SK-N-SH (cell line): ENCODE measurements at regions not wholly inside any gene's neighbourhood (a gene's known extent, or its start where the extent isn't known, plus 50 kb on each side); places are given as distances from the start of the nearest gene placed in this dataset.

Source experiments
- CTCF ChIA-PET: fragments of 300-600, 350-600 bp; formaldehyde crosslinking; extraction: SDS; loops from one replicate; lab custom pipeline; 2021; lab: Yijun Ruan, JAX
- POLR2A ChIA-PET: fragments of 350-600 bp; sonication (Branson Sonifier 250); formaldehyde crosslinking; extraction: SDS; loops from one replicate; lab custom pipeline; 2020; ENCODE audit warnings: antibody characterized with exemption, inconsistent platforms; lab: Yijun Ruan, JAX
- DNase-seq: peaks from one replicate; pipeline ENCODE4 v3.0.0; 2012
- H2AFZ ChIP-seq: fragments of 200-600 bp; sonication (generic); 2 replicates; pipeline ENCODE4 v1.8.1; 2016; ENCODE audit warnings: antibody characterized with exemption, mild to moderate bottlenecking, low read depth
- H3F3A ChIP-seq: fragments of 200-600 bp; sonication (generic); replicated peaks from 2 replicates; pipeline ENCODE3; 2016; ENCODE audit warnings: antibody characterized with exemption, mild to moderate bottlenecking; ENCODE audit not compliant: insufficient read depth
- H3K27ac ChIP-seq, 2 experiments: fragments of 200-500 bp in 1 of 2; fragments of 200-600 bp in 1 of 2; sonication (Bioruptor generic) in 1 of 2; sonication (generic), shearing (Covaris generic) in 1 of 2; 2 replicates each; pipeline versions ENCODE4 v1.5.1 to v1.6.1; 2014 to 2016; ENCODE audit warnings: low read depth in 2 of 2, inconsistent platforms in 1 of 2, low read length in 1 of 2, mild to moderate bottlenecking in 1 of 2, mixed read lengths in 1 of 2
- H3K27me3 ChIP-seq: fragments of 200-600 bp; sonication (generic), shearing (Covaris generic); 2 replicates; pipeline ENCODE4 v1.6.1; 2016; ENCODE audit warnings: mixed run types; ENCODE audit not compliant: insufficient read depth
- H3K36me3 ChIP-seq, 2 experiments: fragments of 200-500 bp in 1 of 2; fragments of 200-600 bp in 1 of 2; sonication (Bioruptor generic) in 1 of 2; sonication (generic) in 1 of 2; replicated peaks in 1 of 2; 2 replicates each; pipeline versions ENCODE3 to v1.5.1; 2014 to 2016; ENCODE audit warnings: low read length in 1 of 2, mild to moderate bottlenecking in 1 of 2; ENCODE audit not compliant: insufficient read depth in 2 of 2, control insufficient read depth in 1 of 2
- H3K4me1 ChIP-seq, 2 experiments: fragments of 200-500 bp in 1 of 2; fragments of 200-600 bp in 1 of 2; sonication (Bioruptor generic) in 1 of 2; sonication (generic), shearing (Covaris generic) in 1 of 2; 2 replicates each; pipeline versions ENCODE4 v1.5.1 to v1.6.1; 2014 to 2016; ENCODE audit warnings: low read depth in 1 of 2, low read length in 1 of 2, mixed run types in 1 of 2; ENCODE audit not compliant: insufficient read depth in 2 of 2, control insufficient read depth in 1 of 2
- H3K4me2 ChIP-seq: fragments of 200-600 bp; sonication (generic), shearing (Covaris generic); 2 replicates; pipeline ENCODE4 v1.6.1; 2017; ENCODE audit warnings: mixed run types
- H3K4me3 ChIP-seq, 2 experiments: fragments of 200-500 bp in 1 of 2; fragments of 200-600 bp in 1 of 2; sonication (Bioruptor generic) in 1 of 2; sonication (generic), shearing (Covaris generic) in 1 of 2; 2 replicates each; pipeline versions ENCODE4 v1.5.1 to v1.8.1; 2014 to 2016; ENCODE audit warnings: low read depth in 2 of 2, inconsistent platforms in 1 of 2, low read length in 1 of 2, mild to moderate bottlenecking in 1 of 2, mixed read lengths in 1 of 2, moderate library complexity in 1 of 2
- H3K79me2 ChIP-seq: fragments of 200-600 bp; sonication (generic); 2 replicates; pipeline ENCODE4 v1.8.1; 2017; ENCODE audit warnings: mild to moderate bottlenecking; ENCODE audit not compliant: insufficient read depth
- H3K9ac ChIP-seq: fragments of 200-600 bp; sonication (generic); 2 replicates; pipeline ENCODE4 v1.6.1; 2017; ENCODE audit warnings: mixed run types
- H3K9me2 ChIP-seq: fragments of 200-600 bp; sonication (generic); 2 replicates; pipeline ENCODE4 v1.6.1; 2017; ENCODE audit warnings: mixed run types
- H3K9me3 ChIP-seq: fragments of 200-600 bp; sonication (generic); 2 replicates; pipeline ENCODE4 v1.6.1; 2017; ENCODE audit warnings: mixed run types, mild to moderate bottlenecking, moderate library complexity
- H4K20me1 ChIP-seq: fragments of 200-600 bp; sonication (generic); 2 replicates; pipeline ENCODE4 v1.6.1; 2017; ENCODE audit warnings: mild to moderate bottlenecking, mixed run types; ENCODE audit not compliant: insufficient read depth
- CTCF ChIP-seq: fragments of 200-600 bp; sonication (generic); IDR thresholded peaks from 2 replicates; pipeline ENCODE4 v1.6.1; 2017; ENCODE audit warnings: antibody characterized with exemption, mild to moderate bottlenecking, moderate library complexity
- ELF1 ChIP-seq: IDR thresholded peaks from 2 replicates; pipeline ENCODE4 v1.4.0; 2012
- EP300 ChIP-seq, 2 experiments: IDR thresholded peaks; 2 replicates each; pipeline versions ENCODE4 v1.4.0 to v1.6.1; 2012; ENCODE audit warnings: borderline replicate concordance in 1 of 2, low read depth in 1 of 2, low read length in 1 of 2
- GABPA ChIP-seq: IDR thresholded peaks from 2 replicates; pipeline ENCODE4 v1.4.0; 2012; ENCODE audit warnings: low read depth, mild to moderate bottlenecking
- GATA2 ChIP-seq: sonication (generic); formaldehyde crosslinking; IDR thresholded peaks from 2 replicates; pipeline ENCODE4 v1.5.0; 2020; ENCODE audit warnings: mild to moderate bottlenecking, missing genetic modification reagents
- IRF3 ChIP-seq: fragments of 150-350 bp; IDR thresholded peaks from 2 replicates; pipeline ENCODE4 v1.6.1; 2016; ENCODE audit warnings: mild to moderate bottlenecking, low read depth, low read length
- MEF2A ChIP-seq: IDR thresholded peaks from 2 replicates; pipeline ENCODE4 v1.4.0; 2012; ENCODE audit warnings: low read depth, borderline replicate concordance
- NFIC ChIP-seq: IDR thresholded peaks from 2 replicates; pipeline ENCODE4 v1.4.0; 2012; ENCODE audit warnings: borderline replicate concordance
- POLR2AphosphoS5 ChIP-seq: IDR thresholded peaks from 2 replicates; pipeline ENCODE4 v1.6.1; 2012; ENCODE audit warnings: low read depth, low read length
- RAD21 ChIP-seq: IDR thresholded peaks from 2 replicates; pipeline ENCODE4 v1.6.1; 2012; ENCODE audit warnings: mild to moderate bottlenecking, low read length
- RFX5 ChIP-seq: IDR thresholded peaks from 2 replicates; pipeline ENCODE4 v1.6.1; 2012; ENCODE audit warnings: mild to moderate bottlenecking, improper control_type of control experiment, low read length
- SIN3A ChIP-seq: IDR thresholded peaks from 2 replicates; pipeline ENCODE4 v1.6.1; 2012; ENCODE audit warnings: low read depth, mild to moderate bottlenecking, low read length, moderate library complexity, borderline replicate concordance
- TAF1 ChIP-seq: IDR thresholded peaks from 2 replicates; pipeline ENCODE4 v1.6.1; 2012; ENCODE audit warnings: low read depth, mild to moderate bottlenecking, low read length, moderate library complexity, borderline replicate concordance
- TCF12 ChIP-seq: IDR thresholded peaks from 2 replicates; pipeline ENCODE4 v1.4.0; 2012
- WGBS: methylation state at CpG from one replicate; pipeline ENCODE4 v1.1.6; 2017; ENCODE audit warnings: low lambda C conversion rate; 5-methylcytosine and 5-hydroxymethylcytosine counted together
- TF ChIP-seq, protein P1 (sequence below): IDR thresholded peaks from 2 replicates; pipeline ENCODE4 v1.4.0; 2012; ENCODE audit warnings: low read depth
- TF ChIP-seq, protein P2 (sequence below): IDR thresholded peaks from 2 replicates; pipeline ENCODE4 v1.4.0; 2012; ENCODE audit warnings: low read depth, borderline replicate concordance
- TF ChIP-seq, protein P3 (sequence below): IDR thresholded peaks from 2 replicates; pipeline ENCODE4; 2012
- TF ChIP-seq, protein P4 (sequence below): IDR thresholded peaks from 2 replicates; pipeline ENCODE4 v1.4.0; 2012; ENCODE audit warnings: low read depth, borderline replicate concordance

DNA sequence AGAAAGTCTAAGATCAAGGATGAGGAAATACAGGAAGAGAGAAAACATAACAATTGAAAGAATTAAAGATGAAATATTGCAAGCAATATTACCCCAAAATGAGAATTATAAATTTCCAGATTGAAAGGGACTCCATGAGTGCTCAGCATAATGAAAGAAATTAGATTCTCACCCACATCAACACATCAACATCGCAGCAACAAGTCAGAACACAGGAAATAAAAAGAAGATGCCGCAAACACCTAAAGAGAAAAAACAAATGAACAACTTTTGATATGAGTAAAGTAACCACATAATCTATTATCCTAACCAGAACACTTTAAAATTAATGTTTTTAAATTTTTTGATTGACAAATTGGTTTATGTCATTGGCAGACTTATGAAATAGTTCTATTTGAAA, 318.3 kb upstream of the PTGER4 start:
- no peaks in the 10 kb centered on the region for H3K27me3 ChIP-seq
- TF ChIP-seq IRF3, result no peak
- TF ChIP-seq, protein P1, sequence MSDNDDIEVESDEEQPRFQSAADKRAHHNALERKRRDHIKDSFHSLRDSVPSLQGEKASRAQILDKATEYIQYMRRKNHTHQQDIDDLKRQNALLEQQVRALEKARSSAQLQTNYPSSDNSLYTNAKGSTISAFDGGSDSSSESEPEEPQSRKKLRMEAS, result no peak
- no peak for TF ChIP-seq POLR2AphosphoS5
- TF ChIP-seq TCF12, result no peak
- no peak for TF ChIP-seq SIN3A
- TF ChIP-seq RFX5, result no peak
- no peak for TF ChIP-seq RAD21
- TF ChIP-seq, protein P2, sequence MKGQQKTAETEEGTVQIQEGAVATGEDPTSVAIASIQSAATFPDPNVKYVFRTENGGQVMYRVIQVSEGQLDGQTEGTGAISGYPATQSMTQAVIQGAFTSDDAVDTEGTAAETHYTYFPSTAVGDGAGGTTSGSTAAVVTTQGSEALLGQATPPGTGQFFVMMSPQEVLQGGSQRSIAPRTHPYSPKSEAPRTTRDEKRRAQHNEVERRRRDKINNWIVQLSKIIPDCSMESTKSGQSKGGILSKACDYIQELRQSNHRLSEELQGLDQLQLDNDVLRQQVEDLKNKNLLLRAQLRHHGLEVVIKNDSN, result no peak
- TF ChIP-seq ELF1, result no peak
- TF ChIP-seq TAF1, result no peak
- TF ChIP-seq NFIC, result no peak
- no peak for TF ChIP-seq EP300 (IDR thresholded peaks at IDR 0.05; ENCODE audit: borderline replicate concordance in 1 of 2, low read depth in 1 of 2, low read length in 1 of 2)
- TF ChIP-seq GATA2 (CRISPR knock-in tag), result no peak
- TF ChIP-seq, protein P3, sequence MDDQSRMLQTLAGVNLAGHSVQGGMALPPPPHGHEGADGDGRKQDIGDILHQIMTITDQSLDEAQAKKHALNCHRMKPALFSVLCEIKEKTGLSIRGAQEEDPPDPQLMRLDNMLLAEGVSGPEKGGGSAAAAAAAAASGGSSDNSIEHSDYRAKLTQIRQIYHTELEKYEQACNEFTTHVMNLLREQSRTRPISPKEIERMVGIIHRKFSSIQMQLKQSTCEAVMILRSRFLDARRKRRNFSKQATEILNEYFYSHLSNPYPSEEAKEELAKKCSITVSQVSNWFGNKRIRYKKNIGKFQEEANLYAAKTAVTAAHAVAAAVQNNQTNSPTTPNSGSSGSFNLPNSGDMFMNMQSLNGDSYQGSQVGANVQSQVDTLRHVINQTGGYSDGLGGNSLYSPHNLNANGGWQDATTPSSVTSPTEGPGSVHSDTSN, result no peak
- no peak for TF ChIP-seq GABPA
- TF ChIP-seq, protein P4, sequence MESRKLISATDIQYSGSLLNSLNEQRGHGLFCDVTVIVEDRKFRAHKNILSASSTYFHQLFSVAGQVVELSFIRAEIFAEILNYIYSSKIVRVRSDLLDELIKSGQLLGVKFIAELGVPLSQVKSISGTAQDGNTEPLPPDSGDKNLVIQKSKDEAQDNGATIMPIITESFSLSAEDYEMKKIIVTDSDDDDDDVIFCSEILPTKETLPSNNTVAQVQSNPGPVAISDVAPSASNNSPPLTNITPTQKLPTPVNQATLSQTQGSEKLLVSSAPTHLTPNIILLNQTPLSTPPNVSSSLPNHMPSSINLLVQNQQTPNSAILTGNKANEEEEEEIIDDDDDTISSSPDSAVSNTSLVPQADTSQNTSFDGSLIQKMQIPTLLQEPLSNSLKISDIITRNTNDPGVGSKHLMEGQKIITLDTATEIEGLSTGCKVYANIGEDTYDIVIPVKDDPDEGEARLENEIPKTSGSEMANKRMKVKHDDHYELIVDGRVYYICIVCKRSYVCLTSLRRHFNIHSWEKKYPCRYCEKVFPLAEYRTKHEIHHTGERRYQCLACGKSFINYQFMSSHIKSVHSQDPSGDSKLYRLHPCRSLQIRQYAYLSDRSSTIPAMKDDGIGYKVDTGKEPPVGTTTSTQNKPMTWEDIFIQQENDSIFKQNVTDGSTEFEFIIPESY, result no peak
- TF ChIP-seq CTCF, result no peak
- no peak for TF ChIP-seq MEF2A
- H4K20me1 ChIP-seq, result no peaks in the 10 kb centered on the region
- H3K9me3 ChIP-seq, result no peaks in the 10 kb centered on the region
- H3K4me2 ChIP-seq, result no peak overlapping the region
- no peaks in the 10 kb centered on the region for H3K36me3 ChIP-seq
- no peak overlapping the region for H3K27ac ChIP-seq
- H3K4me1 ChIP-seq, result no peaks in the 10 kb centered on the region
- no peak overlapping the region for H3K4me3 ChIP-seq
- H2AFZ ChIP-seq, result no peak overlapping the region
- no peaks in the 10 kb centered on the region for H3K79me2 ChIP-seq
- ChIA-PET CTCF (no interaction called here), POLR2A (no interaction called here)
- H3K9ac ChIP-seq, result no peak overlapping the region
- H3K9me2 ChIP-seq, result no peaks in the 10 kb centered on the region
- WGBS, result 31% methylated on average over 2 of the region's 2 CpGs
- DNase-seq, result no peak
- no peaks in the 10 kb centered on the region for H3F3A ChIP-seq
